ENCODE measurements at regions not wholly inside any gene's neighbourhood (a gene's known extent, or its start where the extent isn't known, plus 50 kb on each side); places are given as distances from the start of the nearest gene placed in this dataset.

DNA sequence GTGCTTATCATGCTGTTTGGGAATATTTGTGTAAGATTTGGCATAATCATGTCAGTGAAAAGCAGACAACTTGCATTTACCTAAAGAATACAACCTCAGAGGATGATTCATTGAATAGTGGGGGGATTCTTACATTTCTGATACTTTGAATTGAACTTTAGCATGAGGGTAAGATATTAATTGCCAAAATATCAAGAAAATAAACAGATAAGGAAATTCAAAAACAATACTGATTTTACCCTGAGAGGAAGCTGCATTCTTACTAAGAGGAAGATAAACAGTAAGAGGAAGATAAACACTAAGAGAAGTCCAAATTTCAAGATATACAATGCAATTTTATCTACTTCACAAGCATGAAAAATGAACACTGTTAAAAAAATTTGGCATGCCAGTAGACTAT lies 2564.3 kb upstream of the PCDH20 start:
- H3K4me3 ChIP-seq, result no peak overlapping the region
- no peaks in the 10 kb centered on the region for H3K9me3 ChIP-seq
- no peak overlapping the region for H3K27ac ChIP-seq
- no peak for DNase-seq
- H3K27me3 ChIP-seq, result no peaks in the 10 kb centered on the region
- intact Hi-C loops (cut with DNase I), result no loop called here
- no peaks in the 10 kb centered on the region for H3K4me1 ChIP-seq
- no peaks in the 10 kb centered on the region for H3K36me3 ChIP-seq
- TF ChIP-seq POLR2A (IDR thresholded peaks at IDR 0.05), result no peak
- TF ChIP-seq, protein P1, sequence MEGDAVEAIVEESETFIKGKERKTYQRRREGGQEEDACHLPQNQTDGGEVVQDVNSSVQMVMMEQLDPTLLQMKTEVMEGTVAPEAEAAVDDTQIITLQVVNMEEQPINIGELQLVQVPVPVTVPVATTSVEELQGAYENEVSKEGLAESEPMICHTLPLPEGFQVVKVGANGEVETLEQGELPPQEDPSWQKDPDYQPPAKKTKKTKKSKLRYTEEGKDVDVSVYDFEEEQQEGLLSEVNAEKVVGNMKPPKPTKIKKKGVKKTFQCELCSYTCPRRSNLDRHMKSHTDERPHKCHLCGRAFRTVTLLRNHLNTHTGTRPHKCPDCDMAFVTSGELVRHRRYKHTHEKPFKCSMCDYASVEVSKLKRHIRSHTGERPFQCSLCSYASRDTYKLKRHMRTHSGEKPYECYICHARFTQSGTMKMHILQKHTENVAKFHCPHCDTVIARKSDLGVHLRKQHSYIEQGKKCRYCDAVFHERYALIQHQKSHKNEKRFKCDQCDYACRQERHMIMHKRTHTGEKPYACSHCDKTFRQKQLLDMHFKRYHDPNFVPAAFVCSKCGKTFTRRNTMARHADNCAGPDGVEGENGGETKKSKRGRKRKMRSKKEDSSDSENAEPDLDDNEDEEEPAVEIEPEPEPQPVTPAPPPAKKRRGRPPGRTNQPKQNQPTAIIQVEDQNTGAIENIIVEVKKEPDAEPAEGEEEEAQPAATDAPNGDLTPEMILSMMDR (IDR thresholded peaks at IDR 0.05), result no peak

DNA sequence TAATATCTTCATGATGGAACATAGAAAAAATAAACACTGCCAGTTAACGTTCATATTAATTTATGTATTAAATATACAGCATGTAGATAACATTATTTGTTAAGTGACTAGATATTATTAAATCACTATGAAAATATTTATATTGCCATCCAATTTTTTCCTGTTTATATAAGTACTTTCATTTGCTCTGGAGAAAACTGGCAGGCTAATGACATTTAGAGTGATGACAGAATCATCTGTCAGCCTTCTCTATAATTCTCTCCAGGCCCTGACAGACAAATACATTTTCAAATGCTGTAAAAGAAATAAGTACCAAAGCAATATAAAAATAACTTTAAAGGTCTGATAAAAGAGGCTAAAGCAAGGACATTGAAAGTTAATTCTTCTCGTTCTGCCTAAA lies 2556.7 kb upstream of the PCDH20 start:
- 46% methylated on average over 2 of the region's 2 CpGs for WGBS, 2 donors
- intact Hi-C loops (cut with DNase I), result no loop called here

DNA sequence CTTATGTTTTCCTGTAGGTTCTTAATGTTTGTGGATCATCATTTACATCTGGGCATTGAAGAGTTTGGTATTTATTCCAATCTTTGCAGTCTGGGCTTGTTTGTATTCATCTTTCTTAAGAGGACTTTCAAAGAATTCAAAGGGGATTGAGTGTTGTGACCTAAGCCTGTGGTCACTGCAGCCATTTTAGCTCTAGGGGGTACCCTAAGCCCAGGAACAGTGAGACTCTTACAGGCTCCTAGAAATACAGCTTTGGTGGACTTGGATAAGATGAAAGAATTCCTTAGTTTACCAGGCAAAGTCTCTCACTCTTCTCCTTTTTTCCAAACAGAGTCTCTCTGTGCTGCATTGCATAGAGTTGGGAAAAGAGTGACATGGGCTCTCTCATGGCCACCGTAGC lies 2539.0 kb upstream of the PCDH20 start:
- 100% methylated on average over 1 of the region's 1 CpG for WGBS, 2 donors

More for the DNA sequence above, 2556.7 kb upstream of the PCDH20 start:
- Histone ChIP-seq H3K4me1 (no peaks in the 10 kb centered on the region), H3K36me3 (no peaks in the 10 kb centered on the region), H3K9me3 (no peaks in the 10 kb centered on the region), H3K27ac (no peak overlapping the region), H3K4me3 (no peak overlapping the region), H3K27me3 (no peaks in the 10 kb centered on the region)
- no peak for TF ChIP-seq POLR2A (IDR thresholded peaks at IDR 0.05)
- no peak for DNase-seq

DNA sequence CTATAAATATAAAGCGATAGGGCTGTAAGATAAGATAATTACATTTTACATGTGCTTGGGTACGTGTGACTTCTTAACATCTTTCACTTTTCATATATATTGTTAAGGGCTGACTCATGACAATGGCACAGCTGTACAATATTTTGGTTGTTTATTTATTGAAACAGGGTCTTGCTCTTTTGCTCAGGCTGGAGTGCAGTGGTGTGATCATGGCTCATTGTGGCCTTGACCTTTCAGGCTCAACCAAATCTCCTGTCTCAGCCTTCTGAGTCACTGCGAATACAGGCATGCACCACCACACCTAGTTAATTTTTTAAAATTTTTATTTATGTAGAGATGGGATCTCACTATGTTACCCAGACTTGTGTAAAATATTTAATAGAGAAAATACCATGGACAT lies 2532.4 kb upstream of the PCDH20 start:
- no peaks in the 10 kb centered on the region for H3K36me3 ChIP-seq
- no peak overlapping the region for H3K4me3 ChIP-seq
- no peaks in the 10 kb centered on the region for H3K4me1 ChIP-seq
- WGBS, 2 donors, result 76 to 79% methylated on average over 3 of the region's 3 CpGs
- DNase-seq, result no peak
- intact Hi-C loops (cut with DNase I), result no loop called here
- no peak overlapping the region for H3K27ac ChIP-seq
- no peaks in the 10 kb centered on the region for H3K27me3 ChIP-seq
- TF ChIP-seq, protein P1 (IDR thresholded peaks at IDR 0.05), result no peak
- no peak for TF ChIP-seq POLR2A (IDR thresholded peaks at IDR 0.05)
- peaks cover 0 to 4% (median 0%) of the 10 kb centered on the region in 3 donors for H3K9me3 ChIP-seq

More for the DNA sequence above, 2539.0 kb upstream of the PCDH20 start:
- intact Hi-C loops (cut with DNase I), result no loop called here
- H3K9me3 ChIP-seq, result no peaks in the 10 kb centered on the region
- no peak overlapping the region for H3K4me3 ChIP-seq
- no peak overlapping the region for H3K27ac ChIP-seq
- no peak for DNase-seq
- no peaks in the 10 kb centered on the region for H3K36me3 ChIP-seq
- no peaks in the 10 kb centered on the region for H3K4me1 ChIP-seq
- H3K27me3 ChIP-seq, result no peaks in the 10 kb centered on the region
- TF ChIP-seq, protein P1 (IDR thresholded peaks at IDR 0.05), result no peak

DNA sequence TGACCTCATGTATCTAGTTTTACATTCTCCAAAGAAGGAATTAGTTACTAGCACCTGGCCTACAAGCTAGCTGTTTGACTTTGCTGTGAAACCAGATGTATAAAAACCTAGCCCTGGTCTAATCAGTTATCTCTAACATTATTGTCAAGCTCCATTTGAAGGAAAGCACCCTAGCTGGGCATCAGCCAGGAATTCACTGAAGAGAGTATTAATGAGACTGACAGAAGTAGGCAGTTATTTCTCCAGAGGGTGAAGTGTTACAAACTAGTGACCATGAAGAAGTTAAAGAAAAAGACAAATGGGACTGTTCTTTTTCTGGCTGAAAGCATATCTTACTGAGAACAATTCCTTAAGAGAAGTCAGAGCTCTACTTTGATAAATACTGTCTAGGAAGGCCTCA lies 2529.3 kb upstream of the PCDH20 start:
- no peak for DNase-seq
- intact Hi-C loops (cut with DNase I), result no loop called here
- Histone ChIP-seq H3K36me3 (no peaks in the 10 kb centered on the region), H3K27ac (no peak overlapping the region), H3K4me1 (no peaks in the 10 kb centered on the region), H3K27me3 (no peaks in the 10 kb centered on the region), H3K4me3 (no peak overlapping the region), H3K9me3 (peaks cover 0 to 8% (median 0%) of the 10 kb centered on the region in 3 donors)
- TF ChIP-seq, protein P1 (IDR thresholded peaks at IDR 0.05), result no peak
- TF ChIP-seq POLR2A (IDR thresholded peaks at IDR 0.05), result no peak

DNA sequence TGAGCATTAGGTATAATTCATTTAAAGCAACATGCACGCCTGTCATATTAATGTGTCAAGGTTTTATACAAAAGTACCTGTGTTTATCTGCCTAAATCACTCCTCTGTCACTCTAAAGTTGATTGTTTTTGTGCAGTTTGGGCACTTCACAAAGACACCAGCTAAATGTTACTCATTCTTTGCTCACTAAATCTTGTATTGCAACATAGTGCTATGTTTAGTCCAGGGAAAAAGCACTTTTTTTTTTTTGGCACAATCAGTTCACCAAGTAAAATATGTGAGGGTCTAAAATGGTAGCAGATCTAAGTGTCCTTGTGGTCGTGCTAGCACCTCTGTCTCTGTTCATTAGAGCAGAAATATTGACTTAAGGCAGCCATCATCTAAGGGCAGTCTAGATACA lies 2526.7 kb upstream of the PCDH20 start:
- DNase-seq, result no peak
- Histone ChIP-seq H3K4me3 (no peak overlapping the region), H3K27me3 (no peaks in the 10 kb centered on the region), H3K27ac (no peak overlapping the region), H3K4me1 (no peaks in the 10 kb centered on the region), H3K36me3 (no peaks in the 10 kb centered on the region), H3K9me3 (peaks cover 0 to 5% (median 0%) of the 10 kb centered on the region in 3 donors)
- TF ChIP-seq, protein P1 (IDR thresholded peaks at IDR 0.05), result no peak
- no peak for TF ChIP-seq POLR2A (IDR thresholded peaks at IDR 0.05)
- 41 to 43% methylated on average over 2 of the region's 2 CpGs for WGBS, 2 donors
- intact Hi-C loops (cut with DNase I), result no loop called here
